ENCODE measurements at regions not wholly inside any gene's neighbourhood (a gene's known extent, or its start where the extent isn't known, plus 50 kb on each side); places are given as distances from the start of the nearest gene placed in this dataset.
A peak's percentile ranks its signal among the peaks of the same experiment; 100 is the strongest.

DNA sequence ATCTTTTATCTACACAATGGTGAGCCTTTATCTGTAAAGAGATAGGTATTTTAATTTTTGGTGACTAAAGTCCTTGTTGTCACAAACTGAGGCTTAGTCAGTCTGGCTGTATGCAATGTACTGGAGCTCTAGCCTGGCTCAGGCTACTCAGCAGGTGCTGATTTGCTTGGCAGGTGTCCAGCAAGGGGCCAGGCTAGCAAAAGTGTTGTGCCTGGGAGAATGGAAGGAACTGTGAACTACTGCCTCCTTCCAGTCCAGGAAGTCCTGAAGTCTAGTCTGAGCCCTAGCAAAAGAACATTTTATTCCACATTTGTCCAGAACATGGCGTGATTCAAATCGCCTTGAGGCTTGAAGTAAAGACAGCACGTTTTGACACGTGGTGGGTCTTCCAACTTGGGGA, 260.5 kb downstream of the CCDC85A start:
- DNase-seq (ENCODE audit: low spot score): peak; percentile 75

DNA sequence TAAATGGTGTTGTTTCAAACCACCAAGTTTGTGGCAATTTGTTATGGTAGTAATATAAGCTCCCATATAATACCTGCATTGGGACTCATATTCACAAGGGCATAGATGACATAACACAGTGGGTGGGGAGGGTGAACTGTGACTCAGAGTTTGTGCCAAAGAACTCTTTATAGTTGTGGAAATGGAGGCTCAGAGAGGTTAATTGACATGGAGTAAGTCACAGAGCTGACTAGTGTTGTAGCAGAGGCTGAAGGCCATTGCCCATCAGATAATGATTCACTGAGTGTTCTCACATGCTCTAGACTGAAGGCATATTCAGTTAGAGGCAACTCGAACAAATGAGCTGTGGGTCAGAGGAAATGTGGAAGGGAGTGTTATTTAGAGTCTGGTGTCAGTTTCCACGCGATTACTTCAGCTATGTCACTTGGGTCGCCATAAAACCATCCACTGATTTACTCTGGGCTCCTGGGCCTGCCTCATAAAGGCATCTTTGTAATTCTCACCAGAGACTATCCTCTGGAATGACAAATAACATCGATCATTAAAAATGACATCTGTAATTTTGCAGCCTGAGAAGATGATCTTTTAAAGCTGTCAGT, 264.7 kb downstream of the CCDC85A start:
- peak; percentile 48 for DNase-seq (ENCODE audit: low spot score)

DNA sequence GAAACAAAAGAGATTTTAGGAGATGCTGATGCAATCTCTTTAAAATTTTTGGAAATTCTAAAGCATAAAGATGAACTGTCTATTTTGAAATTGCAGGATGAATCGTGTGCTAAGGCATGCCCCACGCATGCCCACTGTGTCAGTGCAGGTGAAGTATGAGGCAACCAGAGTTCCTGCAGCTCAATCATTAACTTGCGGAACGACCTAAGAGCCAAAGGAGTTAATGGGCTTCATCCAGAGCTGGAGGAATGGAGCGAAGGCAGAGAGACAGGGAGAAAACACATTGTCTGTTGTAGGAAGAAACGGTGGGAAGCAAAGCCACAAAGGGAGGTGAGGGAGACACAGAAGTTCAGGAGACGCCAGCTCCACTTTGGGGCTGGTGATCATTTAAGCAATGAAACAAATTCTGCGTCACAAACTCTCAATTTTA, 265.2 kb downstream of the CCDC85A start:
- peak; percentile 62 for DNase-seq (ENCODE audit: low spot score)

DNA sequence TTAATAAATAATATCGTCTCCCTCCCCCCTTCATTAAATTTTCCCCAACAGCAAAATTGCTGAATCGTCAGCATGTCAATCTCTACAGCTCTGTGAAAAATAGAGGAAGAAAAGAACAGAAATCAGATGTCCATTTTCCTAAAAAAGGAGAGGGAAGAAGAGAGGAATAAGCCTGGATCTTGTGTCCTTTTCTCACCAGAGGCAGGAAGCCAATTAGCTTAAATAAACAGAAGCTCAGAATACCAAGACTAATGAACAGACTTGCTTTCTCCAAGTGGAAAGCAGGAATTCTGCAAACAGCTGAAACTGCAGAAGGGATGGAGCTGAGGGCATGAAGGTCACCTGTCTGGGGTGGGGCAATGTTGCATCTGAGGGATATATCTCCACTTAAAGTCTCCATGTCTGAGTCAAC, 265.7 kb downstream of the CCDC85A start:
- DNase-seq (ENCODE audit: low spot score): no peak

DNA sequence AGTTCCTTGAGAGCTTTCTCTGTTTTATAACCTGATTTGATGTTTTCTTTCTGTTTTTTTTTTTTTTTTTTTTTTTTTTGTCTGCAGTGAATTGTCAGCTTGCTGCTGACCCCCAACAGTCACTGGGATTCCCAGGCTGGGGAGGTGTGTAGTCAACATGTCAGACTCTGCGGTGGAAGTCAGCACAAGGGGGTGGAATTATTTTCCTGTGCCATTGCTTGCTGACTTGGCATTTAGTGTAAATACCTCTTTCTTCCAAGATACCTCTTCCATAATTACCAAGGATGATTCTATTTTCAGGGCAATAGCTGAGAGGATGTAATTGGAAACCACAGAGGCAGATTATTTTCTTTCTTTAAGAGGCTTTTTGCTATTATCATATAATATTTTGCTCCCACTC, 266.3 kb downstream of the CCDC85A start:
- DNase-seq (ENCODE audit: low spot score): no peak

DNA sequence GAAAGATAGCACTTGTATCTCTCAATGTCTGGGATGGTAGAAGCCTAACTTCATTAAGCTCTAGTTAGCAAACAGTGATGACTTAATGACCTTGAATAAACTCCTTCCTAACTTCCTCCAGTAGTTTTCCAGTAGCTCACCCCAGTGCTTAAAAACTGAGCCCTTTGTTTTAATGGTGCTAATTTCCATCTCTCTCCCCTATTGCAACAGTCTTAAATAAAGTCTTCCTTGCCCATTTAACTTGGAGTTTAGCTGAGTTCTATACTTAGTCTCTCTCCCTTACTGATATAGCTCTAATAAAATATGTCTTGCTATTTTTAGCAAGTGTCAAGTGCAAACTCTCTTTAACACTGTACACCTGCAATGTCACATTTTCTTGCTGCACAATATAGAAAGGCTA, 267.0 kb downstream of the CCDC85A start:
- no peak for DNase-seq (ENCODE audit: low spot score)

DNA sequence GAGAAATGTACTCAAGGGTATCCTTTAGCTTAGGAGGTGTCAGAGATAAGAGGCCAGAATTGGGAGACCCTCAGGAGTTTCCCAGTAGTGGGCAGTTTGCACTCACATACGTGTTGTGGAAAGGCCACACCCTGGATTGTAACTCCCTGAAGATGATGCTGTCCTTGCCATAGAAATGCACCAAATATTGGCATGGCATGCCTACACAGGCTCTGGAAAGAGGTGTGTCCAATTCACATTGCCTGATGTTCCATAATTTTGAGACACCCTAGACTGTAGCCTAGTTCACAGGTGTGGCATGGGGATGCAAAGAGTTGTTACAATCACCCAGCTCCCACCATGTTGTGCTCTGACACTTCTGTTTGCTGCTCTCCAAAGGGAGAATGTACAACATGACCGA, 271.9 kb downstream of the CCDC85A start:
- no peak for DNase-seq (ENCODE audit: low spot score)

DNA sequence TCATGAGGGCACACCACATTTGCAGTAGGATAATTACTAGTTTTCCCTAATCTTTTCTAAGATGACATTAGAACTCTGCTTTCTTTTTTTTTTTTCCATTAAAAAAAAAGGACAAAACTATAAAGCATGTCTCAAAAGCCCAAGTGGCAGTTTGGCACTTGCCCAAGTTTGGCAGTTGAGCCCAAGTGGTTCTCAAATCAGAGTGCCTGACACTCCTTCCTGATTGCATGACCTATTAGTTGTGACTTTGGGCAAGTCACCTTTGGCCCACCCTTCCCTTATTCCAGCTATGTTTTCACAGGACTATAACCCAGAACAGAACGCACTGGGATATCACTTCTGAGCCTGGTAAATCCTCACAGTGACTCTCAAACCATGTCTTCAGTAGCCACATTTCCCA, 273.0 kb downstream of the CCDC85A start:
- DNase-seq (ENCODE audit: low spot score): no peak

DNA sequence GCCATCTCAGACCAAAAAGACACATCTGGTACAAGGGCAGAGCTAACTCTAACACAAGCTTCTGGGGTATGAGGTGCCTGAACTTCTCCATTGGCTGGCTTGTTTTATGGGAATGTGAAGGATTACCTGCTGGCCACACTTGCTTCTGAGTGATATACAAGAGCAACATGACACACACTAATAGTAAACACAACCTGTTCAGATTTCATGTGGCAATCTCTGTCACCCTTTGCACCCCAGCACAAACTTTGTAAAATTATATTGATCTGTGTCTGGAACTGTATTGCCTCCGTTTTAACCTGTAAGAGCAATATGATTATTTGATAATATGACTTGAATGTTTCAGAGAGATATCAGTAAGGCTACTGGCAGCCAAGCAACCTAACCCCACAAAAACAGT, 276.7 kb downstream of the CCDC85A start:
- DNase-seq (ENCODE audit: low spot score): no peak

DNA sequence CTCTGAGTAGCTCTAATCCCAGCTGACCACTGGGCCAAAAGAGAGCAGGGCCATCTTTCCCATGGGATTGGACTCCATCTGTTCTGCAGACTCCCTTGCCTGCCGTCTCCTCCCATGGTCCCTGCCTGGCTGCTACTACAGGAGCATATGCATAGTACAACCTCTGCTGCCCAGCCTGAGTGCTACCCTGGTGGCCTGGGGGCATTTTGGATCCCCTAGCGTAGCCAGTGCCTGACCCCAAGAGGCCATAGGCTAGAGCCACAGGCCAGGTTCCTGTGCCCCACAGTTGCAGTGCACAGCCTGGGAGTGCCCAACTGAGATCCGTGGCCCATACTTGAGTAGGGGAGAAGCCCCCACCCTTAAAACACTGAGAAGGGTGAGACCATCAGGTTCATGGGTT, 280.3 kb downstream of the CCDC85A start:
- DNase-seq (ENCODE audit: low spot score): no peak

DNA sequence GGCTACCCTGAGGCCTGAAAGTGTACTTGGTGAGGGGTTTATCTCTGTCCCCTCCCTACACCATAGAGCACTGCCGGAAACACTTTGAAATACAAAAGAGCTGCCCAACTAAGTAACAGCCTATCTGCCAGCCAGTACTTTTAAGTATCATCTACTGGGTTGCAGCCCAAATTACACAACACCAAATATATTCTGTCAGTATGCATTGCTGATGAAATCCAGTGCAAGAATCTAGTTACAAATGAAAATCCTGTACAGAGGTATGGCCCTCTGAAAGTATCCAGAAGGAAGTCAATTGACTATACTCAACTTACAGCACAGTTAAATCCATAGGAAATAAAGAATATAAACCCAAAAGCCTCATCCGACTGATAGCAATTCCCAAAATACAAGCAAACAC, 280.8 kb downstream of the CCDC85A start:
- no peak for DNase-seq (ENCODE audit: low spot score)

DNA sequence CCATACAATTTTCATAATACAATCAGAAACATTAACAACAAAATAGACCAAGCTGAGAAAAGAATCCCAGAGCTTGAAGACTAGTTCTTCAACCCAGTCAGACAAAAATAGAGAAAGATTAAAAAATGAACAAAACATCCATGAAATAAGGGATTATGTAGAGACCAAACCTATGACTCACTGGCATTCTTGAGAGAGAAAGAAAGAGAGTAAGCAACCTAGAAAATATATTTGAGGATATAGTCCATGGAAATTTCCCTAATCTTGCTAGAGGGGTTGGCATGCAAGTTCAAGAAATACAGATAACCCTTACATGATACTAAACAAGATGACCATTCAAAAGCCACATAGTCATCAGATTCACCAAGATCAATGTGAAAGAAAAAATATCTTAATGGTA, 281.7 kb downstream of the CCDC85A start:
- no peak for DNase-seq (ENCODE audit: low spot score)

DNA sequence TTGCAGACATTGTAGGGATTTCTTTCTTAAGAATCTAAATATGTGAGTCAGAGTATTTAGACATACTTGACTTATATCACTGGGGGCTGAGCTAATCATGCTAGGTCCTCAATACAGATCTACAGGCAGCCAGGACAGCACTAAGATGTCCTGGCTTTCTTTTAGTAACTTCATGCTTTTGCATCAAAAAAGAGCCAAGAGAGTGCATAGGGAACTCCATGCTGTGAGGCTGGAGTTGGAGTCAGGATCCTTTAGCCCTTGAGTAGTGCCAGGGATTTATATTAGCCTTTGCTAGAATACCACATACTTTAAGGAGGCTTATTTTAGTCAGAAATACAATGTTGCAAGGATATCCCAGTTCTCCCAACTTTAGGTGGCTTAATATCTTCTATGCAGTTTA, 289.7 kb downstream of the CCDC85A start:
- no peak for DNase-seq (ENCODE audit: low spot score)

DNA sequence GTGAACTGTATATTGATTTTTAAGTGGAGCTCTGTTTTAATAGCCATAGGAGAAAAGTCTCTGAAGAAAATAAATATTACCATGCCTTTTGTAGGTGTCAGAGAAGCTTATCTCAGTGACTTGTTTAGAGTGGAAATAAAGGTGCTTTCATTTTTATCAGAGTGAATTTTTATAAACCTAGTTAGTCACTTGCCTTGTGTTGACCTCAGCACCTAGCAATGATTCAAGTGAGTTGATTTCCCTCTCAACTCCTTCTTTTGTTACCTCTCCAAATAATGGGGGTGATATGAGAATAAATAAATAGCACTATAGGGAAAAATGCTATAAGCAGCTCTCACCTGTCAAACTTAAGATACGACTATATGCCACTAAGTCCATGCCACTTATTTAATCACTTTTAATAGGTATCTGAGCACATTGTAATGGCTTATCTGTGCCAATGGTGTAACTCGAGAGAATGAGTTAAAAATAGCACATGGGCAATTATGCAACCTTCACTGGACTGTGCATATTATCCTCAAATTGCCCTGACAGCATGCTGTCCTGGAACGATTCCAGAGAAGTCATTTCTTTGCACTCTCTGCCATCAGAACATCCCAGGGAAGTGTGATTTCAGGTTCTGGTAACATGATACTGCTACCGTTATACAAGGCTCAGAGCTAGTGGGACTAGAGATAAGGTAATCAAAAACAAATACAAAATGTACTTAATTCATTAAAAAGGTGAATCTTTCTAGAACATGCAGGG, 290.8 kb downstream of the CCDC85A start:
- no peak for DNase-seq (ENCODE audit: low spot score)

DNA sequence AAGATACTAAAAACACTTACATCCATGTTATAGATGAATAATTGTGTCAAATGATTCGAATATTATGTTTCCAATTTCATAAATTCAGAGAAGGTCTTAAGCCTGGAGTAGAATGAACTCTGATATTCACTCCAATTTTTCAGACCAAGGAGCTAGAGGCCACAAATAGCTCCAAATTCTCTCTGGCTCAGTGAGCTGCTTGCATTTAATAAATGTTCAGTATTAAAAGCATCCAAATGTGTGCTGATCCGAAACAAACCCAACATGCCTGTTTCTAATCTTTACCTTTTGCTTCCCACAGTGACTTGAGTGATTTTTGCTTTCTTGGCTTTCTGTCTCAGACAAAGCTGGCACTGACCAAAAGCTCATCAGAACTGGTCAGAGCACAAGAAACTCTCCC, 291.4 kb downstream of the CCDC85A start:
- no peak for DNase-seq (ENCODE audit: low spot score)

DNA sequence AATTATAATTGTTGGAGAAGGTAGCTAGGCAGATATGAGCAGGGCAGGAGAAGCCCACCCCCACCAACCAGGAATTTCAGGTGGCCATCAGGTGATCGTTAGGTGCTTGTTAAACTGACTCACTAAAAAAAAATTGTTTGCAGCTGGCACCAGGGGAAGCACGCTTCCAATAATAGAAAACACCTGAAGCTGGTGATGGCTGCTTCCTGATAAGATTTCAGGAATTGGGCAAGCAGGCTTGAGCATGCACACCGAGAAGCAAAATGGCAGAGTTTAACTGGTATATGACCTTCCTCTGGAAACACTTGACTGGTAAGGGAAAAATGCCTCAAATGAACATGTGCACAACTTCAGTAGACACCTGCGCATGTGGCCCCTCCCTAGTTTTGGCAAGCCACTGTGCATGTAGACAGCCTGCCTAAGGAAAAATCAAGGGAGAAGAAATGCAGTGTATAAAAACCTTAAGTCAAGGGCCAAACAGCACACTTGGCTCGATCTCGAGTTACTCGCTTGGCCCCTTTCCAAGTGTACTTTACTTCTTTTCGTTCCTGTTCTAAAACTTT, 292.8 kb downstream of the CCDC85A start:
- DNase-seq (ENCODE audit: low spot score): no peak

DNA sequence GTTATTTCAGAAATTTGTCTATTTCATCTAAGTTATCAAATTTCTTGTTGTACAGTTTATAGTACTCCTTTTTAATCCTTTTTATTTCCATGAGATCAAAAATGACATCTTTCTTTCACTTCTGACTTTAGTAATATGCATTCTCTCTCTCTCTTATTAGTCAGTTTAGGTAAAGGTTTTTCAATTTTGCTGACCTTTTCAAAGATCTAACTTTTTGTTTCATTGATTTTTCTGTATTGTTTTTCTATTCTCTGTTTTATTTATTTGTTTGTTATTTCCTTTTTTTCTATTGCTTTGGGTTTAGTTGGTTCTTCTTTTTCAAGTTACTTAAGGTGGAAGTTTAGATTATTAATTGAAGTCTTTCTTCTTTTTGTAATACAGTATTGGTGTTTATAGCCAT, 294.2 kb downstream of the CCDC85A start:
- DNase-seq (ENCODE audit: low spot score): no peak

DNA sequence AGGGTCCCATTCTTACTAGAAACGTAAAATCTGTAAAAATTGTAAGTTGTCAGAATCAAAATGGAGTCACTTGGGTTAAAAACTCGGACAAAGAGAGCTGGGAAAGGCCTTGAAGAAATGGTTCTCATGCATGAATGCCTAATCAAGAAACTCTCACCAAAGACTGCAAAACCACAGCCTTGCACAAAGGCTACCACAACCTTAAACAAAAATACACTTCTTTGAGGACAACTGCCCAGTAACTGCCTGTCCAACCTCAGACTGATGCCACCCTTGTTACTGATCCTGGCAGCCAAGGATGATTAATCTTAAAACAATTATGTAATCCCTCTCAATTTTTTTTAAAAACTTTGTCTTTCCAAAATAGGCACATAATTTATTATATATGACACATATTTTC, 299.3 kb downstream of the CCDC85A start:
- DNase-seq (ENCODE audit: low spot score): no peak

DNA sequence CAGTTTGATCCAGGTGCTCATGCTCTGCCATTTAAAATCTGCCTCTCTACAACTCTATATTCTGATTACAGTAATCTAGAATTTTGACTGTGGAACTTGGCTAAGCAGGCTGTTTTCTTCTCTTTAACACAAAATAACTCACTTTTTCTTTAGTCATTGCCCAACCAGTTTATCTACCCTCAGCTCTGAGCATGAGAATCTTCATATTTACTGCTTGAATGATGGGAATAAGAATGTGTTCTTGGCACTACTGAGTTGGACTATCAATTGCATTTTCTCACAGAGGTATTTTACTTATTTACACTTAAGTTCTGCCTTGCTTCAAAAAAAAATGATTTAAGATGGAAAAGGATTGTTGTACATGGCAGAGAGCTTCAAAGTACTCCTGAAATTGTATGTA, 301.1 kb downstream of the CCDC85A start:
- DNase-seq (ENCODE audit: low spot score): no peak

DNA sequence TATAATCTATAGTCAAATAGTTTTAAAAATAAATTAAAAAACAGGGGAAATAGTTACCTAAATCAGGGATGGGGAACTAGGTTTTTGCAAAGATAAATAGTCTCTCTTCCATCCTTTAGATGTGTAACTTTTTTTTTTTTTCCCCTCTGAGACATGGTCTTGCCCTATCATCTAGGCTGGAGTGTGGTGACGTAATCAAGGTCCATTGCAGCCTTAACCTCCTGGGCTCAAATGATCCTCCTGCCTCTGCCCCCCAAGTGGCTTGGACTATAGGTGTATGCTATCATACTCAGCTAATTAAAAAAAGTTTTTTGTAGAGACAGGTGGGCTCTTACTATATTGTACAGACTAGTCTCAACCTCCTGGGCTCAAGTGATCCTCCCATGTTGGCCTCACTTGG, 316.5 kb downstream of the CCDC85A start:
- DNase-seq (ENCODE audit: low spot score): no peak

DNA sequence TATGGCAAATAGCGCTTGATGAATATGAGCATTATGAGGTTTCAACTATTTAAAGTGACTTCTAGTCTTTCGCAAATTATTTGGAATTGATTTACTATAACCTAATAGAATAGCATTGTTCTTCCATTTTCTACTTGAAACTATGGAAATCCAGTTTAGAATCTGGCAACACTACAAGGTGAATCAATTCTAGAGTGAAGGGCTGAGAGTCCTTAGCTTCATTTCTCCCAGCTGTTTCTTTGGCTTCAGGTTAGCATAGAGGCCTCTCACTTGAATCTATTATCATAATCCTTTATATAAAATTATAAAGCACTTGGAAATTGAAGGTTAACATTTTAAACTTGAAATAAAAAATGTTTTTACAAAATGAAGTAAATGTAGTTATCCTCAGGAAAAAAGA, 318.8 kb downstream of the CCDC85A start:
- DNase-seq (ENCODE audit: low spot score): no peak

DNA sequence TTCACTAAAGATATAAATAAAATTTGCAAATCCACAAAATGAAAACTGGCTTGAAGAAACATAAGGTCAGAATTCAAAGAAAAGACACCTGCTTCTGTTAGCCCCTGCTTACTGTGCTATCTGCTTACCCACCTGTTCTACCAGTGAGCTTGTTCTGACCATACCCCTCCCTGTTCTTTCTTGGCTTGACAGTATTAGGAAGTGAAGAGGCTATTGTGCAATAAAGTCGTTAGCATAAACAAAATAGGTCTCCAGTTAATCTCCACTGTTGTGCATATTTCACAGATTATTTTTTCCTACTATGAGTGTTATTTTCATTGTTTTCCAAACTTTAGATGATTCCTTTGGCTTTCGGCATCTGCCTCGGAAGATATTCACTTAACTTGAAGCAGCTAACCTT, 322.1 kb downstream of the CCDC85A start:
- DNase-seq (ENCODE audit: low spot score): no peak

DNA sequence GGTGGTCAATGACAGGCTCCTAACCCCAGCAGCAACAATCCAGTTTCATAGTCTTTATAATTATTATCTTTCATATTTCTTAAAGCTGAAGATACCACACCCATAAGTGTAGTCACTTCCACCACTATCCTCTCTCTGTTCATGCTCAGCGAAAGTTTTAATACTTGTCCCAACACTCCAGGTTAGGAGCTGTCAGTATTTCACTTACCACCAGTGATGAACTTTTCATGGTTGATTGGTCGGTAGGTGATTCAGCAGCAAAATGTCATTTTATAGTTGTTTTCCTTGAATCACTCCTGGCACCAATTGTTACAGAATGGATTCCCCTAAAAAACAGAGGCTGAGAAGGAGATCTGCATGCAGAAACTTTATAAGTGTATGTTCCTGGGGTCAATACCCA, 324.9 kb downstream of the CCDC85A start:
- no peak for DNase-seq (ENCODE audit: low spot score)

DNA sequence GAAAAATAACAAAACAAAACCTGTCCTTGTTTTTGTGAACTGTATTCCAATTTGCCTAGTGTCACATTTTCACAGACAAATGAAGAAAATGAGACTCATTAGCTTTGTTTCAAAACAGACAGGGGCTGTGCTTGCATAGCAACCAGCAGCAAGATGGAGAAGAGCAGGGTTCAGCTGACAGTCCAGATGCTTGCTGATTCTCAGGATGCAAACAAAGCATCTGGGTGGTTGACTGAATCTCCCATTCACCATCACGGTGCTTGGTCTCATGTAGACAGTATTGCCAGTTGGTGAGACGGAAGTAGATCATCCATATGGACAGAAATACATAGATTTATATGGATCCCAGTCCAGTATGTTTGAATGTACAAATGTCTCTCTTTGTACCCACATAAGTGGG, 326.8 kb downstream of the CCDC85A start:
- no peak for DNase-seq (ENCODE audit: low spot score)

Data from LoVo (cell line).